Suprapubic skin (tissue), 3 donors: ENCODE measurements at regions not wholly inside any gene's neighbourhood (a gene's known extent, or its start where the extent isn't known, plus 50 kb on each side); places are given as distances from the start of the nearest gene placed in this dataset.

Experiments used
- CTCF ChIP-seq, 2 donors: fragments of 200-600 bp in 1 of 2; fragments of 450-650 bp in 1 of 2; sonication (generic) in 1 of 2; IDR thresholded peaks; one replicate each; pipeline ENCODE4 v1.5.1; 2016 to 2019; ENCODE audit warnings: antibody characterized with exemption in 2 of 2, mild to moderate bottlenecking in 1 of 2, moderate library complexity in 1 of 2
- POLR2A ChIP-seq, 2 donors: fragments of 450-650 bp; IDR thresholded peaks; one replicate each; pipeline ENCODE4 v1.6.1; 2017; ENCODE audit warnings: antibody characterized with exemption in 2 of 2, mild to moderate bottlenecking in 2 of 2, moderate library complexity in 2 of 2

- TF ChIP-seq POLR2A (IDR thresholded peaks at IDR 0.05) = no peak
- no peak for TF ChIP-seq CTCF (IDR thresholded peaks at IDR 0.05)
Observed at GRCh38 chr11:90851196-90851595, 628.3 kb upstream of the CHORDC1 start.
